GM19099 (cell line): ENCODE measurements at regions not wholly inside any gene's neighbourhood (a gene's known extent, or its start where the extent isn't known, plus 50 kb on each side); places are given as distances from the start of the nearest gene placed in this dataset.

Experiments used
- POLR2A ChIP-seq: IDR thresholded peaks from 3 replicates; pipeline ENCODE4 v1.6.1; 2011; ENCODE audit warnings: low read depth; ENCODE audit not compliant: insufficient read length; ENCODE audit errors: extremely low read depth

DNA sequence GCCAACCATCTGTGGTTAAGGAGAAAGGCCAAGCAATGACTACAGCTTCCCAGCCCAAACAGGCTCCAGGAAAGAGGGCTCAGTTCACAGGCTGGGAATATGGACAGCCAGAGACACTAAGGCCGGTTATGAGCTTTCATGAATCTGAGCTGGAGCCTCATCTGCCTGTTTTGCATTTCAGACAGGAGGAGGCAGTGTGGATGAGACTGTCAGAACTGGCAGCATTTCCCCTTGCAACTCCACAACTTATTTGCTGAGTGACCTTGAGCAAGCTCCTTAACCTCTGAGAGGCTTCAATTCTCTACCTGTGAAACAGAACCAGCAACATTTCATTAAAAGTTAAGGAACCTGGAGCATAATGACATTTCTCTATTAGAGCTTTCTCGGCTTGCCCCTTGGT lies 264.0 kb downstream of the ETS1 start:
- no peak for TF ChIP-seq POLR2A

- TF ChIP-seq POLR2A, result no peak
Observed at GRCh38 chr11:128318856-128319474, 268.4 kb downstream of the ETS1 start.

DNA sequence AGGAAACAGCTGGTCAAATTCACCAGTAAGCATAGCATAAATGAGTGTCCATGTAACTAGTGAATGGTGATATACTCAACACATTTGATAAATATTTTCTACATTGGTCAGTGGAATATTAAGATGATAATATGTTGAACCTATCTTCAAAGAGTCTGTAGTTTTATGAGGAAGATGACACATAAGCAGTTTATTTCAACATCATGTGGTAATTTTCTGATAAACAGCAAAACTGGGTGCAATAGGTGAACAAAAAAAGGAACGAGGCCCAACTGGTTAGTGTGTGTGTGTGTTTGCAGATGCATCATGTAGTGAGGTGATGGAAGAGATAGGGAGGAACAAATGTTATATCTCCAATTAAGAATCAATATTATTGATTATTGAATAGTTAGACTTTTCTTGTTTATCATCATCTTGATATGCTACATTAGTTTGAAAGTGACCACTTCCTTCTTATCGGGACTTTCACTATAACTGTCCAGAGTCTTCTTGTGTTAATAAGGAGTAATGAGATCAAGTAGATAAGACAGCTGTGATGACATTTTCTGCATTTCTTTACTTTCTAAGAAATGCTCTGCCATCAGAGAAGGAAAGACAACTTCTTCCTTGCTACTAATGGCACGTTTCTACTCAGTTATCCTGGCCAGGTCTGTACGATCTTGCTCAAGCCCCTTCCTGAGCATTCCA lies 270.7 kb downstream of the ETS1 start:
- no peak for TF ChIP-seq POLR2A

- TF ChIP-seq POLR2A, result no peak
Observed at GRCh38 chr11:128315933-128316332, 271.4 kb downstream of the ETS1 start.

- no peak for TF ChIP-seq POLR2A
Observed at GRCh38 chr11:128313931-128314330, 273.4 kb downstream of the ETS1 start.

- TF ChIP-seq POLR2A, result no peak
Observed at GRCh38 chr11:128311742-128312719, 275.3 kb downstream of the ETS1 start.

DNA sequence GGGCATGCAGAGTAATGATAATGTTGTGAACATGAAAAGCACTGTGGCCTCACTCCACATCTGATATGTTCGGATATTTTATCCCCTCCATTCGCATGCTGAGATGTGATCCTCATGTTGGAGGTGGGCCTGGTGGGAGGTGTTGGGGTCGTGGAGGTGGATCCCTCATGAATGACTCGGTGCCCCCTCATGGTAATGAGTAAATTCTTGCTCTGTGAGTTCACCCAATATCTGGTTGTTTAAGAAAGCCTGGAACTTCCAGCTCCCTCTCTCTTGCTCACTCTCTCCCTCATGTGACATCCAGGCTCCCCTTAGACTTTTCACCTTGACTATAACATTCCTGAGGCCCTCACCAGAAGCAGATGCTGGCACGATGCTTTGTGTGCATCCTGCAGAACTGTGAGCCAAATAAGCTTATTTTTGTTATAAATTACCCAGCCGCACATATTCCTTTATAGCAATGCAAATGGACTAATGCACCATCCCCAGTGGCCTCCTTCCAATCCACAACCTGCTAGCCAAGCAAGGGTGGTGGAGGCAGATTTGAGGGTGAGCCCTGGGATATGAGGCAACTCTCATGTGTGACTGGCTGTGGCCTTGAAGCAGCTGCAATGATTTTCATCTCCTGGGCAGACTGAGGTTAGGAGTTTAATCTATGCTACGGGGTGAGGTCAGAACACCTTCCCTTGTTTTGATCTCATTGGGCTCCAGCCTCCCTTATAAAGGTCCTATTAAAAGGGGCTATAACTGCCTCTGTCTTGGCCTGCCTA lies 276.5 kb downstream of the ETS1 start:
- TF ChIP-seq POLR2A, result no peak

DNA sequence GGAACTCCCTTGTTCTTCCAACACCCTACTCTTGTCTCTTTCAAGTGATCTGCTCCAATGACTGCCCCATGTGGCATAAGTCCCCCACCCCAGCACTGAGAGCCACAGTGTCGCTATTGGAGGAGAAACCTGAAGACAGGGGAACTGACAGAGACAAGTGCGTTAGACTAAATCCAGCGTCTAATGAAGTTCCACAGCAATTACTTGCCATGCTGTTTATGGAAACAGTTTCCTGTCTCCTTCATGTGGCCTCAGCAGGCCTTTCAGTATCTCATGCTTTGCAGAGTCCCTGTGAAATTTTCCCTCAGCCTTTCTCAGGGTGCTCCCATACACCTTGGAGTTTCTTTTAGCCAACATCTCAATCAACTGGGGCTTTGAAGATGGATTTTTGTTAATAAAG lies 277.4 kb downstream of the ETS1 start:
- no peak for TF ChIP-seq POLR2A

- TF ChIP-seq POLR2A, result no peak
Observed at GRCh38 chr11:128308794-128309193, 278.6 kb downstream of the ETS1 start.

- TF ChIP-seq POLR2A, result no peak
Observed at GRCh38 chr11:128305588-128305987, 281.8 kb downstream of the ETS1 start.

GRCh38 chr11:128304666-128305485 lies 282.5 kb downstream of the ETS1 start:
- TF ChIP-seq POLR2A, result no peak

DNA sequence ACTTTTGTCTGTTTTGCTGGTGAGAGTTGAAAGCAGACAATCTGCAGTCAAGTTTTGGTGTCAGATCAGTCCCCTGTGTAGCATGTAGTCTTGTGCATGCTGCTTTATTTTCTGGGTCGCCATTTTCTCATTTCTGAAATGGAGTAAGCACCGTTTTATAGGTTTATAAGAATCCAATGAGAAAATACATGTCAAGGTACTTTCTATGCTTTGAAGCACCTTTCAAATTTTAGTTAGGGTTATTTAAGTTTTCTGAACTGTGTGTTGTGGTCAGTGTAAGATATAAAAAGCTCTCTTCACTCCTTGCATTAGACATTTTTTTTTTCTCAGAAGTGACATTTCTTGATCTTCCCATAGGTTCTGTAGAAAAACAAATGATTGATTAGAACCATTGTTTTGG lies 283.2 kb downstream of the ETS1 start:
- TF ChIP-seq POLR2A, result no peak

DNA sequence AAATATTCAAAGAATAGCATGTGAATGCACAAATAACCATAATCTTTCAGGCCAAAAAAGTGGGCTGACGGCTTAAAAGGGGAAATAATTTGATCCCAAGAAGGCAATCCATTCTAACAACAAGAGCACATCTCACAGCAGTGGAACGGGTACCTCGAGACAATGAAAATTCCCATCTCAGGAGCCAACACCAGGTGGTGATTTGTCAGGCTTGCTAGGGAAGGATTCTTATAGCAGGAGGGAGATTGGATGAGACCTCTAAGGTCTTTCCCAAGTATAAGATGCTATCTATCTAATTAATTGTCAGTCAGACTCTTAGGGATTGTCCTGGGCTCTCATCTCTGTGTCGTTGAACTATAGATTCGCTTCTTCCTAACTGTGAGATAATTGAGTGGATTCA lies 284.0 kb downstream of the ETS1 start:
- TF ChIP-seq POLR2A, result no peak

DNA sequence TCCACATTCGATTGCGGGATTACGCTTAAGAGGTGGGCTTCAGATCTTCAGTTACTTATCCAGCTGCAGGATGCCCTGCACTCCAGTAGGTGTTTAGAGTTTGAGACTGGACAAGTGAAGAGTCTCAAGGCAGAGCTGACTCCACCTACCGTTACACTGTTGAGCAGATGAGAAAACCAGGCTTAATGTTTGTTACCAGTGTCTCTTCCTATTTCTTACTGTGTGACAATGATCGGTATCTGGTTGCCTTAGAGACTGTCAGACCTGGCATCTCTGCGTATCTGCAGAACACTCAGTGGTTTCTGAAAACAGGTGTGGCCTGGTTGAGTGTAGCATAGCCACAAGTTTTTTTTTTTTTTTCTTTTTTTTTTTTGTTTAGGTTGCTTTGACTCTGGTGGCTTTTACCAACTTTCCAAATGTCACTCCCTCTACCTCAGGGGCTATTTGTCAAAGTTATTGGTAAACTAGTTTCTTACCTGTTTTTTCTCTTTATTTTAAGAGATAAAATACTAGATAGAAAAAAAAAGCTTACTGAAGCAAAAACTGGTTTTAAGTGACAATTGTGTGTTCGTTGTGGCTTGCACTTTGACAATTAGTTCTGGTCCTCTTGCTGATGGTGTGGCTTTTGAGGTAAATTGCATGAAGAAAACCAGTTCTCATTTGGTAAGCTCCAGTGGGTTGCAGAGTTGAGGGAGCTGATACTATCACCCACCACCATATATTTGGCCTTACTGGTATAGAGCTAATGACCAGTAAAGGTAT lies 284.8 kb downstream of the ETS1 start:
- no peak for TF ChIP-seq POLR2A

GRCh38 chr11:128301756-128302155 lies 285.6 kb downstream of the ETS1 start:
- TF ChIP-seq POLR2A, result no peak
